CD4-positive, alpha-beta T cell treated with Interleukin-15 for 1 hour (primary cell): ENCODE measurements at regions not wholly inside any gene's neighbourhood (a gene's known extent, or its start where the extent isn't known, plus 50 kb on each side); places are given as distances from the start of the nearest gene placed in this dataset.
"Not testable (repeated sequence)": the region's sequence is repeated elsewhere in the genome, so short reads cannot be mapped to it uniquely, and the experiment has no call there.

ENCODE experiments used
- DNase-seq: peaks from one replicate; pipeline ENCODE4 v3.0.0-alpha.2; 2020

DNA sequence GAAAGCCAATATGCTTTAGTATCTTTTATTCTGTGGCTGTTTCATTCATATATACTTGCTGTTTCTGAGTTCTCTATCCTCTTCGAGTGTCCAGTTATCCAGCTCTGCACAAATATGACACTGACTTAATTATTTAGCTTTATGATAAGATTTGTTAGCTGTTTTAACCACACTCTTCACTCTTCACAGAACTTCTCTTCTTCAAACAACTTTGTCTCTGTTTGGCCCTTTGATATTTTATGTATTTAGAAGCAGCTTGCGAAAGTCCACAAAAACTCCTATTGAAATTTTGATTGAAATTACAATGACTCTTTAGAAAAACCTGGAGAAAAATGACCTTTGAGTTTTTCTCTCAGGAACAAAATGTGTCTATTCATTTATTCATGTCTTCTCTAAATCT lies 407.0 kb downstream of the CPS1 start:
- no peak for DNase-seq

DNA sequence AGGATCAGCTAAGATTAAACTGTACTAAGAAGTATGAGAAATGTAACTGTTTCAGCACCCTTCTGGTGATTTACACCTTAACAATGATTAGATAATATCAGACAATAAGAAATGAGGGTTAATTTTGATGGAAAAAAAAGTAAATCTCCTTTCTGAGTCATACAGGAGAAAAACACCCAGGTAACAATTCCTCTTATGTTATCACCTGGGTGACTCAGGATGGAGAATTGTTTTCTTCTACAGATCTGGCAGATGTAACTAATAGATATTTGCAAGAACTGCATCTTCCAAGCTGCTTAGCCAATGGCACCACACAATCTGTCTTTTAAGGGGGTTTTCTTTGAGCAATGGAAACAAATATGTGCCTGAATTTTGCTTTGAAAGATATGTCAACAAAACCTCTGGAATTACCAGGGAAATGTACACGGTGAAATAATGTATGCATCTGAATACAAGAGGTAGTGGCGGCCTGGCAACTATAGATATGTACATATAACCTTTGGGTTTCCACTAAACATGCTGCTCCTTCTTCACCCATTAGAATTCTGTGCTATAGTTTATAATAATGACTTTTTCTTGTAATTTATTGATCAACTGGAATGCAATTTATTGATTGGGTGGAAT lies 407.9 kb downstream of the CPS1 start:
- DNase-seq, result no peak

- no peak for DNase-seq
These were observed 409.1 kb downstream of the CPS1 start for GRCh38 chr2:210965472-210965871.

DNA sequence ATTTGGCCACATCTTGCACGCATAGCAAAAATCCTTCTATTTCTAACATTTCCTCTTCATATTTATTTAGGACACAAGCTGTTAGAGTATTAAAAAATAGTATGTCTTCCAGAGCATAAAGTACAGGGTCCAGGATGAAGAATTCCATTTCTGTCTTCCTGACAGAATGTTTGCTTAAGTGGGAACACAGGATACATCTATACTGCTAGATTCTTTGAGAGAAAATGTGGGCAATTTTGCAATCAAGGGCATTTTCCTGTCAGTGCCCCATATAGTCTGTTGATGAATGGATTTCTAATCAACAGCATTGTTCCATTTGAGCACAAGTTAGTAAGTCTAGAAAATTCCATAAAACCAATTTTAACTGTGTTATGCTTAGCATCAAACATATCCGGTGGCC lies 409.9 kb downstream of the CPS1 start:
- DNase-seq, result no peak

DNA sequence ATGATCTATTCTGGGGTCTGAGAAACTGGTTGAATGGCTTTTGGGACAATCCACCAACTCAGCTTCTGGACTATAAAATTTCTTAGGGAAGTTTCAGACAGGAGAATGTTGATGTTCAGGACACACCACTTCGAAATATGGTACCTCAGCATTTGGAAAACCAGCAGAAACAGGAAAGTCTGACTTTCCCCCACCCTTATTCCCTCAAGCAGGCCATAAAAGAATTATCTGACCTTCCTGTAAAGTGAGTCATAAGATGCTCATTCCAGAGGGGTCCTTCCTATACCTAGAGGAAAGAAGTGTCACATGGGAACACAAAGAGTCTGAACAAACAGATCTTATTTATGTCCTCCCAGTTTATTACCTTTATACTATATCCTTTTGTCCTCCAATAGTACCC lies 415.0 kb downstream of the CPS1 start:
- no peak for DNase-seq

GRCh38 chr2:210986806-210987205 lies 430.4 kb downstream of the CPS1 start:
- not testable (repeated sequence) for DNase-seq

- no peak for DNase-seq
These were observed 434.7 kb downstream of the CPS1 start for GRCh38 chr2:210991107-210991506.

DNA sequence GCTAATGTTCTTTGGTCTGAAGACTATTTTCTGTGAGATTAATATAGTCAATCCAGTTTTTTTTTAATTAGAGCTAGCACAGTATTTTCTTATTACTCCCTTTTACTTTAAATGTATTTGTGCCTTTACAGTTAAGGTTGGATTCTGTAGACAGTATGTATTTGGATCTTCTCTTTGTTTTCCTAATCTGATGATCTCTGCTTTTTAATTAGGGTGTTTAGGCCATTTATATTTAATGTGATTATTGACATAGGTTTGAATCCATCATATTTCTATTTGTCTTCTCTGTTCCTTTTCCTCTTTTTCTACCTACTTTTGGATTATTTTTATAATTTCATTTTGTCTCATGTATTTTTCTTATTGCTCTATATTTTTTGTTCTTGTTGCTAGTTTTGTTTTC lies 437.7 kb downstream of the CPS1 start:
- DNase-seq, result no peak

DNA sequence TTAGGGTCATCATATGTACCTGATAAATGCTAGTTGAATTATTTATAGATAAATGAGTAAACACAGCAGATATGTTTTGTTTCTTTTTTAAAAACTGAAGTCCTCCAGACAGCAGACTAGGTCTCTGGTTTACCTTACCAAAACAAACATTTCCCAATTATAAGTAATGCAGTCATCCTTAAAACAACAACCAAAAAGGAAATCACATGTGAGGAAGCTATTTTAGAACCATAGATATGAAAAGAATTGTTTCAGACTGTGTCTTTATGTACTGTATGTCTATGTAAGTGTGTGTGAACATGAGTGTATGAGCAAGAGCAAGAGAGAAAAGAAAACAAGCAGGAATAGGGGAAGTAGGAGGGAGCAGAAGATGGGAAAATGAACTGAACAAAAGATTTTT lies 441.0 kb downstream of the CPS1 start:
- no peak for DNase-seq

- DNase-seq, result no peak
These were observed 441.9 kb downstream of the CPS1 start for GRCh38 chr2:210998334-210998733.

- DNase-seq, result no peak
These were observed 458.0 kb downstream of the CPS1 start for GRCh38 chr2:211014376-211014775.

DNA sequence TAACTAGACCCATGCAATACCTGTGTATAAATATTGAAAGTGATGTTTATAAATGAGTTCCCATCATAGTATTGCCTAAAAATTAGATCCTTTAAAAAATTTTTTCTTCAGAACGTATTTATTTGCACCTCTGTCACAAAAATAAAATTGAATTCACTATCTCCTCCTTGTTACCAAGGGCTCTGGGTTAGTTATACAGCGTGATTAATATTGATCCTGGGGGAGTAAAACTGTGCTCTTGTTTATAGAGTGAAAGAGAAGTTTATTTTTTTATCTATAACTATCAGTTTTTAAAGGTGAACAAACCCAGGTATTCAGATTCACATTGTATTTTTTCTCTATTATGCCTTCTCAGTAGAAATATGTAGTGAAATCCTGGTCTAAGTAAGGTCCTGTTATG lies 458.5 kb downstream of the CPS1 start:
- DNase-seq, result no peak

GRCh38 chr2:211025089-211025488 lies 468.7 kb downstream of the CPS1 start:
- not testable (repeated sequence) for DNase-seq

GRCh38 chr2:211026109-211026508 lies 469.7 kb downstream of the CPS1 start:
- DNase-seq, result no peak

- no peak for DNase-seq
These were observed 471.6 kb downstream of the CPS1 start for GRCh38 chr2:211027976-211028375.

- DNase-seq, result no peak
These were observed 477.4 kb downstream of the CPS1 start for GRCh38 chr2:211033765-211034164.

GRCh38 chr2:211035548-211036185 lies 479.3 kb downstream of the CPS1 start:
- no peak for DNase-seq

GRCh38 chr2:211045025-211045424 lies 488.6 kb downstream of the CPS1 start:
- DNase-seq, result no peak

- DNase-seq, result no peak
These were observed 493.1 kb downstream of the CPS1 start for GRCh38 chr2:211049321-211050018.

- DNase-seq, result no peak
These were observed 499.0 kb downstream of the CPS1 start for GRCh38 chr2:211055438-211055837.

DNA sequence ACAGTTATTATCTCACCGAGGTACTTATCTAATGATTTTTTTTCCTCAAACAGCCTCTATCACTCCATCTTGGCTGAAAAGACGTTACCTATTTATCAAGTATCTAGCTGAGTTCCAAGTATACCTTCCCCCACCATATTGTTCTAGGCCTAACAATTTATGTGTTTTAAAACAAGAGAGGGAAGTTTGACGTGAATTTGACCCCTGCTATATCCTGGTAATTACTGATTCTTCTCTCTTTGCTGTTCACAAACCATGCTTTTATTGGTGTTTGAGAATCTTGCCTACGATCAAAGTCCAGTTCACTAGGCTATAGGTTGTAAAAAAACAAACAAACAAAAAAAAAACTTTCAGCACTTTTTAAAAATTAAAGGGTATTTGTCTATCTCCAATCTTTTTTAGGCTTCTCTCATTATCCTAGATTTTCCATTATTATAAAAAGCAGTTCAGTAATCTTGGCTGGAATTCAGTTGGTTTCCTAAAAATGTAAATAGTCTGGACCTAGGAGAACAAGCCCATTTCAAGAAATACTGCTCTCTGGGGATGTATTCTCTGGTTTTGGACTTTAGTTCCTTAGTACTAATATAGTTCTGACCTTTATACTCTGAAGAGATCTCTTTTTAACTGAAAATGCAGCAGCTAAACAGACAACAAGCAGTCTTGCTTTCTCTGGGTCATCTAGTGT lies 505.4 kb downstream of the CPS1 start:
- DNase-seq, result no peak

DNA sequence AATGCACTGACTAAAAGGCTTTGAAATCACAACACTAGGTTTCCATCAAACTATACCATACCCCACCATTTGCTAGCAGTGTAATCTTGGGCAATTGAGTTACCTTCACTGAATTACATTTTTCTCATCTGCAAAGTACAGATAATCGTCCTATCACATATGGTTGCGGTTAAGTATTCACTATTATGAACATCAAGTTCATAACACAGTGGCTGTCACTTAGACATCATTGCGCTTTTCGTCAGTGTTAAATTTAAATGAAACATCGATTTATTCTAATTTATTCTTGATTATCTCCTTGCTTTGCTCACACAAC lies 505.9 kb downstream of the CPS1 start:
- no peak for DNase-seq

- no peak for DNase-seq
These were observed 510.6 kb downstream of the CPS1 start for GRCh38 chr2:211067029-211067428.
